HG03575 (cell line): ENCODE measurements at regions not wholly inside any gene's neighbourhood (a gene's known extent, or its start where the extent isn't known, plus 50 kb on each side); places are given as distances from the start of the nearest gene placed in this dataset.

Experiments
- ATAC-seq: cut with Tn5 transposase; IDR thresholded peaks from one replicate; pipeline ENCODE4 v1.9.1; 2021; ENCODE audit not compliant: unreplicated experiment, insufficient number of reproducible peaks, low FRiP score; ENCODE audit errors: extremely low read depth

GRCh38 chr4:57496697-57497471, 386.7 kb upstream of the IGFBP7 start:
- ATAC-seq, result no peak

- no peak for ATAC-seq
Measured at GRCh38 chr4:57494821-57495220, 384.6 kb upstream of the IGFBP7 start.

- no peak for ATAC-seq
Measured at GRCh38 chr4:57492251-57492878, 382.2 kb upstream of the IGFBP7 start.

- ATAC-seq, result no peak
Measured at GRCh38 chr4:57491388-57491787, 381.2 kb upstream of the IGFBP7 start.

GRCh38 chr4:57490520-57491255, 380.5 kb upstream of the IGFBP7 start:
- ATAC-seq, result no peak

- ATAC-seq, result no peak
Measured at GRCh38 chr4:57488366-57489162, 378.4 kb upstream of the IGFBP7 start.

GRCh38 chr4:57475424-57475823, 365.2 kb upstream of the IGFBP7 start:
- no peak for ATAC-seq

GRCh38 chr4:57465321-57466056, 355.3 kb upstream of the IGFBP7 start:
- ATAC-seq, result no peak

GRCh38 chr4:57462843-57463242, 352.7 kb upstream of the IGFBP7 start:
- no peak for ATAC-seq

GRCh38 chr4:57460967-57461366, 350.8 kb upstream of the IGFBP7 start:
- ATAC-seq, result no peak

GRCh38 chr4:57448901-57449300, 338.7 kb upstream of the IGFBP7 start:
- no peak for ATAC-seq

GRCh38 chr4:57448452-57448851, 338.3 kb upstream of the IGFBP7 start:
- ATAC-seq, result no peak

GRCh38 chr4:57446266-57446665, 336.1 kb upstream of the IGFBP7 start:
- ATAC-seq, result no peak

GRCh38 chr4:57445686-57446085, 335.5 kb upstream of the IGFBP7 start:
- no peak for ATAC-seq

GRCh38 chr4:57444671-57445070, 334.5 kb upstream of the IGFBP7 start:
- no peak for ATAC-seq

GRCh38 chr4:57443787-57444186, 333.6 kb upstream of the IGFBP7 start:
- no peak for ATAC-seq

- ATAC-seq, result no peak
Measured at GRCh38 chr4:57443308-57443707, 333.1 kb upstream of the IGFBP7 start.

- no peak for ATAC-seq
Measured at GRCh38 chr4:57442831-57443291, 332.7 kb upstream of the IGFBP7 start.

- ATAC-seq, result no peak
Measured at GRCh38 chr4:57442241-57442640, 332.1 kb upstream of the IGFBP7 start.
